Tibial nerve (tissue), 4 donors: ENCODE measurements at regions not wholly inside any gene's neighbourhood (a gene's known extent, or its start where the extent isn't known, plus 50 kb on each side); places are given as distances from the start of the nearest gene placed in this dataset.

ENCODE experiments used
- DNase-seq, 2 donors: peaks; one replicate each; pipeline ENCODE4 v3.0.0-alpha.2; 2019; ENCODE audit warnings: low spot score in 2 of 2
- H3K27ac ChIP-seq, 4 donors: fragments of 200-600 bp; sonication (generic) in 3 of 4; one replicate each; pipeline ENCODE4 v1.5.1; 2017 to 2019; ENCODE audit warnings: mild to moderate bottlenecking in 1 of 4
- H3K27me3 ChIP-seq, 2 donors: fragments of 200-600 bp; sonication (generic) in 1 of 2; one replicate each; pipeline versions ENCODE4 v1.5.1 to v1.6.0; 2017 to 2019
- H3K36me3 ChIP-seq, 3 donors: fragments of 200-600 bp; sonication (generic); one replicate each; pipeline ENCODE4 v1.5.1; 2018 to 2019
- H3K4me1 ChIP-seq, 4 donors: fragments of 200-600 bp; sonication (generic) in 3 of 4; one replicate each; pipeline ENCODE4 v1.5.1; 2017 to 2019
- H3K4me3 ChIP-seq, 4 donors: fragments of 200-600 bp; sonication (generic) in 3 of 4; one replicate each; pipeline ENCODE4 v1.5.1; 2017 to 2019; ENCODE audit warnings: mild to moderate bottlenecking in 1 of 4, moderate library complexity in 1 of 4
- H3K9me3 ChIP-seq, 4 donors: fragments of 200-600 bp; sonication (generic) in 3 of 4; one replicate each; pipeline ENCODE4 v1.5.1; 2017 to 2019
- EP300 ChIP-seq, 2 donors: sonication (generic); formaldehyde crosslinking; IDR thresholded peaks; one replicate each; pipeline ENCODE4 v1.6.1; 2017; ENCODE audit warnings: antibody characterized with exemption in 2 of 2, mild to moderate bottlenecking in 1 of 2
- POLR2A ChIP-seq, 2 donors: fragments of 450-650 bp; IDR thresholded peaks; one replicate each; pipeline ENCODE4 v1.6.1; 2017; ENCODE audit warnings: antibody characterized with exemption in 2 of 2, mild to moderate bottlenecking in 2 of 2, moderate library complexity in 2 of 2
- WGBS, 2 donors: methylation state at CpG; one replicate each; pipeline ENCODE4 v1.1.5; 2018; 5-methylcytosine and 5-hydroxymethylcytosine counted together
- TF ChIP-seq, protein P1 (sequence below), 5 experiments: fragments of 200-600 bp in 3 of 5; fragments of 450-650 bp in 2 of 5; sonication (generic) in 3 of 5; IDR thresholded peaks; one replicate each; pipeline ENCODE4 v1.5.1; 2016 to 2019; ENCODE audit warnings: antibody characterized with exemption in 5 of 5, mild to moderate bottlenecking in 3 of 5, moderate library complexity in 2 of 5

GRCh38 chr6:96345501-96345900 is 176.1 kb upstream of the UFL1 start:
- Histone ChIP-seq H3K4me3 (no peak overlapping the region), H3K36me3 (no peaks in the 10 kb centered on the region), H3K27ac (no peak overlapping the region), H3K4me1 (no peaks in the 10 kb centered on the region), H3K9me3 (peaks cover 0 to 10% (median 0%) of the 10 kb centered on the region in 4 donors), H3K27me3 (no peaks in the 10 kb centered on the region)
- WGBS, 2 donors, result 87 to 89% methylated on average over 3 of the region's 3 CpGs
- no peak for TF ChIP-seq EP300 (IDR thresholded peaks at IDR 0.05)
- no peak for TF ChIP-seq POLR2A (IDR thresholded peaks at IDR 0.05)
- TF ChIP-seq, protein P1, sequence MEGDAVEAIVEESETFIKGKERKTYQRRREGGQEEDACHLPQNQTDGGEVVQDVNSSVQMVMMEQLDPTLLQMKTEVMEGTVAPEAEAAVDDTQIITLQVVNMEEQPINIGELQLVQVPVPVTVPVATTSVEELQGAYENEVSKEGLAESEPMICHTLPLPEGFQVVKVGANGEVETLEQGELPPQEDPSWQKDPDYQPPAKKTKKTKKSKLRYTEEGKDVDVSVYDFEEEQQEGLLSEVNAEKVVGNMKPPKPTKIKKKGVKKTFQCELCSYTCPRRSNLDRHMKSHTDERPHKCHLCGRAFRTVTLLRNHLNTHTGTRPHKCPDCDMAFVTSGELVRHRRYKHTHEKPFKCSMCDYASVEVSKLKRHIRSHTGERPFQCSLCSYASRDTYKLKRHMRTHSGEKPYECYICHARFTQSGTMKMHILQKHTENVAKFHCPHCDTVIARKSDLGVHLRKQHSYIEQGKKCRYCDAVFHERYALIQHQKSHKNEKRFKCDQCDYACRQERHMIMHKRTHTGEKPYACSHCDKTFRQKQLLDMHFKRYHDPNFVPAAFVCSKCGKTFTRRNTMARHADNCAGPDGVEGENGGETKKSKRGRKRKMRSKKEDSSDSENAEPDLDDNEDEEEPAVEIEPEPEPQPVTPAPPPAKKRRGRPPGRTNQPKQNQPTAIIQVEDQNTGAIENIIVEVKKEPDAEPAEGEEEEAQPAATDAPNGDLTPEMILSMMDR (IDR thresholded peaks at IDR 0.05), result no peak
- DNase-seq, result no peak

DNA sequence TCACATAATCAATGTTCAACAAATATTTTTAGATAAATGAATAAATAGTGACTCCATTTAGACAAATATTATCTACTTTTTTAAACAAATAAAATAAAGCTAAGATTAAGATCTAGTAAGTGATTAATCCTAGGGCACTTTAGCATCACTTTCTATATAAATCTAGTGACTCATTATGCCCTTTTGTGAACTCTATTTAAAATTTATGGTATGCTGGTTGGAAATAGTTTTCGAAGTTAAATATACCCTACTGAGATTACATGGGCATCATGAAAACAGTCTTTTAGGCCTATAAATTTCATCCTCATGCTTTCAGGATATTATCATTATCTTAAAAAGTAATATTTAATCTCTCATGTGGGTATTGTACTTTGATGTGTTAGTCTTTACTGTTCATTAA is 140.4 kb upstream of the UFL1 start:
- Histone ChIP-seq H3K36me3 (no peaks in the 10 kb centered on the region), H3K4me3 (no peak overlapping the region), H3K27me3 (no peaks in the 10 kb centered on the region), H3K9me3 (no peaks in the 10 kb centered on the region), H3K4me1 (no peaks in the 10 kb centered on the region), H3K27ac (no peak overlapping the region)
- WGBS, 2 donors, result 67 to 77% methylated on average over 1 of the region's 1 CpG
- no peak for DNase-seq
- TF ChIP-seq EP300 (IDR thresholded peaks at IDR 0.05) (no peak), POLR2A (IDR thresholded peaks at IDR 0.05) (no peak)
- TF ChIP-seq, protein P1 (IDR thresholded peaks at IDR 0.05), result no peak

DNA sequence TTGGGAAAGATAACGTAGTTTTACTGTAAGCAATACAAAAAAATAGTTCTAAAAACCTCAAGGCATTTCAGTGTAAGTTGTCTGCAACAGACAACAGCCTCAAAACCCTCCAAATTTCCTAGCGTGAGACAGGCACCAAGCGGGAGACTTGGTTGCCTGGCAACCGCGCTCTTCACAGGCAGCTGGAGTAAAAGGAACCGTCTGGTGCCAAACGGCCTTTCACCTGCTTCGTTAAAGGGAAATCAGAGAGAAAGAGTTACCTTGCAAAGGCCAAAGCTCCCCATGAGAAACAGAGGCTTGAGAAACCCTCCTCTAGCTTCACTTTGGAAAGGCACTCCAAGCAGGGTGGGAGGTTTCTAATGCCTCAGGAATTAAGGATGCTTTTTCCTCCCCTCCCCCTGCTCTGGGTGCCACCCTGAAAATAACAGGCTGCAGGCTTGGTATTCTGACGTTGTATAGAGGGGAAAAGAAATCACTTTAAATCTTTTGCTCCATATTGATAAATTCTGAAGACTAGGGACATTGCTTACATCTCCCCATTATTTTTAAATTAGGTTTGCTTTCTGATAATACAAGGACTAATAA is 129.7 kb upstream of the UFL1 start:
- no peak for DNase-seq
- peaks cover 0 to 7% (median 0%) of the 10 kb centered on the region in 4 donors for H3K4me1 ChIP-seq
- no peaks in the 10 kb centered on the region for H3K9me3 ChIP-seq
- no peaks in the 10 kb centered on the region for H3K36me3 ChIP-seq
- H3K4me3 ChIP-seq, result no peak overlapping the region
- H3K27me3 ChIP-seq, result no peaks in the 10 kb centered on the region
- TF ChIP-seq, protein P1 (IDR thresholded peaks at IDR 0.05), result no peak
- no peak for TF ChIP-seq POLR2A (IDR thresholded peaks at IDR 0.05)
- TF ChIP-seq EP300 (IDR thresholded peaks at IDR 0.05), result no peak
- no peak overlapping the region for H3K27ac ChIP-seq
- 1 to 4% methylated on average over 9 of the region's 9 CpGs for whole genome bisulfite sequencing, 2 donors

GRCh38 chr6:96394727-96395126 is 126.9 kb upstream of the UFL1 start:
- Histone ChIP-seq H3K36me3 (no peaks in the 10 kb centered on the region), H3K4me3 (no peak overlapping the region), H3K27me3 (no peaks in the 10 kb centered on the region), H3K4me1 (peaks cover 0 to 7% (median 0%) of the 10 kb centered on the region in 4 donors), H3K9me3 (no peaks in the 10 kb centered on the region), H3K27ac (no peak overlapping the region)
- no peak for DNase-seq
- TF ChIP-seq, protein P1 (IDR thresholded peaks at IDR 0.05), result no peak
- no peak for TF ChIP-seq POLR2A (IDR thresholded peaks at IDR 0.05)
- TF ChIP-seq EP300 (IDR thresholded peaks at IDR 0.05), result no peak
- WGBS, 2 donors, result 54 to 73% methylated on average over 3 of the region's 3 CpGs

DNA sequence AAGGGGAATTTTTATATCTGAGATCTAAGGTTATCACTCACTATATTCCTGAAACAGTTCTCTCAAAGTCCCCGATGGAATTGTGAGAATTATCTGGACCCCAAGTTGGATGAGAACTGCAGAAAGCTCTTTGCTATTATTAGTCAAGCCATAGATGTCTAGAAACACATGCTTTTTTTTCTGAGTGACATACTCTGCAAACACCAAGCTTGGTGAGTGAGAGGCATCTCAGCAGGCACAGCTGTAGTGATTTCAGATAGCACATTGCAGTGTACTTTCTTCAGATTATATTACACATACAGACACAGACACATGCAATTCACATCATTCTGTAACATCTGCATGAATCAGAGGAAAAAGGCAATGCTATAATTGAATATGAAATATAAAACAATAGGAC is 111.1 kb upstream of the UFL1 start:
- 88 to 90% methylated on average over 1 of the region's 1 CpG for WGBS, 2 donors
- no peaks in the 10 kb centered on the region for H3K27me3 ChIP-seq
- H3K27ac ChIP-seq, result no peak overlapping the region
- H3K36me3 ChIP-seq, result no peaks in the 10 kb centered on the region
- TF ChIP-seq EP300 (IDR thresholded peaks at IDR 0.05) (no peak), POLR2A (IDR thresholded peaks at IDR 0.05) (no peak)
- TF ChIP-seq, protein P1 (IDR thresholded peaks at IDR 0.05), result no peak
- no peak overlapping the region for H3K4me3 ChIP-seq
- no peaks in the 10 kb centered on the region for H3K4me1 ChIP-seq
- no peak for DNase-seq
- no peaks in the 10 kb centered on the region for H3K9me3 ChIP-seq
